Stimulated activated naive CD8-positive, alpha-beta T cell treated with anti-CD3 and anti-CD28 coated beads, Interleukin-15, amount 100 ng/mL, for 72 hours (primary cell): ENCODE measurements at regions not wholly inside any gene's neighbourhood (a gene's known extent, or its start where the extent isn't known, plus 50 kb on each side); places are given as distances from the start of the nearest gene placed in this dataset.

Source experiments
- ATAC-seq: fragments of 150-1000 bp; cut with Tn5 transposase; 2 replicates; pipeline ENCODE4 v1.10.0; 2021; ENCODE audit warnings: mild to moderate bottlenecking, moderate library complexity
- DNase-seq, 2 donors: peaks; one replicate each; pipeline ENCODE4 v3.0.0; 2021 to 2022
- H3K27ac Mint-ChIP-seq, 2 donors: one replicate each; pipeline ENCODE4 v1.8.0; 2022; ENCODE audit warnings: mild to moderate bottlenecking in 2 of 2, mixed read lengths in 2 of 2, moderate library complexity in 2 of 2
- H3K27me3 Mint-ChIP-seq: one replicate; pipeline ENCODE4 v1.8.0; 2022; ENCODE audit warnings: mixed read lengths
- H3K4me1 Mint-ChIP-seq: one replicate; pipeline ENCODE4 v1.8.0; 2022; ENCODE audit warnings: mild to moderate bottlenecking, mixed read lengths
- H3K4me3 Mint-ChIP-seq, 2 donors: one replicate each; pipeline ENCODE4 v1.8.0; 2022; ENCODE audit warnings: mild to moderate bottlenecking in 2 of 2, mixed read lengths in 2 of 2, moderate library complexity in 1 of 2
- H3K9me3 Mint-ChIP-seq, 2 donors: one replicate each; pipeline ENCODE4 v1.8.0; 2022; ENCODE audit warnings: mixed read lengths in 2 of 2

DNA sequence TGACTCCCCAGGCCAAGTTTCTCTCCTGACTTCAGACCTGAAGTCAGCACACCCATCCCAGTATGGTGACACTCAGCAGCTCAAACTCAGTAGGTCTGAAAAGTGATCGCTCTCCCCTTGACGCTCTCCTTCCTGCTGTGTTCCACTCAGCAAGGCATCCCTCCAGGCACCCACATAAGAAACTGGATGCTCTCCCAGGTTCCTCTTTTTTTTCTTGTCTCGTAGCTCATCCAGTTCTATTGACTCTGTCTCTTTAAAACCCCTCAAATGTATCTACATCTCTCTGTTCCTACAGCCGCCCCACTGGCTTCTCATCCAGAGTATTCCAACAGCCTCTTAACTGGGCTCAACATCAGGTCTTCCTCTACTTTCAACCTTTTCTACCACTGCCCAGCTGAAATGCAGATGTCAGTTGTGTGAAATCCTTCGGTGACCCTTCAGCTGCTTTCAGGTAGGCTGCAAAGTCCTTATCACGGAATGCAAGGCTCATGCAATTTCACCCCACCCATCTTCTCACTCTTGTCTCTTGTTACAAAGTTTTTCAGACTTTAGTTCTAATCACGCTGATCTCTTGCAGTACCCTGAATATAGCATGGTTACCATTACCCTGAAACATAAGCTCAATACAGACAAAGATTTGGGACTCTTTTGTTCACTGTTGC is 286.2 kb upstream of the POU3F1 start:
- H3K4me3 Mint-ChIP-seq, result no peak overlapping the region
- no peaks in the 10 kb centered on the region for H3K9me3 Mint-ChIP-seq
- peaks cover 14% of the 10 kb centered on the region for H3K4me1 Mint-ChIP-seq
- H3K27me3 Mint-ChIP-seq, result no peaks in the 10 kb centered on the region
- ATAC-seq, result no peak
- H3K27ac Mint-ChIP-seq, result no peak overlapping the region
- no peak for DNase-seq

DNA sequence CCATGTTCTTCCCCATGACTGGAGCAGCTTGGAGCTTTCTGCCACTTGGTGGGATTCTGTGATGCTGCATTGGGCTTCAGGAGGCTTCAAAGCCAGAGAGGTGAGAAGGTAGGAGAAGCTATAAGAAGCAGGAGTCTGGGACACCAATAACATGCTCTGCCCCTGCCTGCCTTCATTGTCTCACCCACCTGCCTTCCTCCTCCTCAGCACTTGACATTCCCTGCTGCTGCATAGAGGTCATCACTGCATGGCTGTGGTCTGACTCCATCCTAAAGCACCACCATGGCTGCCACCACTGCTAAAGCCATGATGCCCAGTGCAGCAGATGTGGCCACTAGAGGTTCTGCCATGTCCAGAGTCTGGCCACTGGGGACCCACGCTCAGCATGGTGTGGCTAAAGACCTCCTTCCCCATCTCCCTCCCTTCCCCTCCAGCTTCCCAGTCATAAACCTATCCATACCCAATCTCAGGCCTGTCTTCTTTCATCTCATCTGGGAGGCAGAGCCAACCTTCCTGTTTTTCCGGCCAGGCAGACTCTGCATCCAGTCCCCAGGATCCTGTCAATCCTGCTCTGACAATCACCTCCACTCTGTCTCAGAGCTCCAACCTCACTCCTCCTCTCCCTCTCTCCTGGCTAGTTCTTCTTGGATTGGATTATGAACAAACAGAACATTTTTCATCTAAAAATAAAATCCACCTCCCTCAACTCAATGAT is 285.1 kb upstream of the POU3F1 start:
- H3K4me3 Mint-ChIP-seq, result no peak overlapping the region
- no peaks in the 10 kb centered on the region for H3K9me3 Mint-ChIP-seq
- no peak overlapping the region for H3K27ac Mint-ChIP-seq
- DNase-seq (no peak), ATAC-seq (no peak)
- H3K27me3 Mint-ChIP-seq, result peaks cover 7% of the 10 kb centered on the region
- peaks cover 14% of the 10 kb centered on the region for H3K4me1 Mint-ChIP-seq

DNA sequence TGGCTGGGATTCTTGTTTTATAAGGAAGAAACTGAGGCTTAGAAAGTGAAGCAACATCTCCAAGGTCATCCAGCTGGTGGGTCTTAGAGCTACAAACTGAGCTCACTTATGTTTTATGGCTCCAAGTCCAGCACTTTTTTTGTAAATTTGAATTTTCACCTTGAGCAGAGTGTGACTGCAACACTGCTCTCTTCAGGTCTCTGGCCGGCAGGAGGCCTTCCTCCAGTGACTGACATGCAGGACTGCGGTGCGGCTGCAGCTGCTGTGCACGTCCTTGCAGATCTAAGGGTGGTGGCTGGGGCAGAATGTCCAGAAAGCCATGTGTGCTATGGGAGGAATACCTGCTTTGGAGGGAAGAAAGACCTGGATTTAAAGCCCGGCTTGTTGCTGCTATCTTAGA is 284.2 kb upstream of the POU3F1 start:
- Mint-ChIP-seq H3K4me1 (peaks cover 14% of the 10 kb centered on the region), H3K27ac (no peak overlapping the region), H3K27me3 (peaks cover 8% of the 10 kb centered on the region), H3K9me3 (no peaks in the 10 kb centered on the region), H3K4me3 (no peak overlapping the region)
- DNase-seq (no peak), ATAC-seq (no peak)

DNA sequence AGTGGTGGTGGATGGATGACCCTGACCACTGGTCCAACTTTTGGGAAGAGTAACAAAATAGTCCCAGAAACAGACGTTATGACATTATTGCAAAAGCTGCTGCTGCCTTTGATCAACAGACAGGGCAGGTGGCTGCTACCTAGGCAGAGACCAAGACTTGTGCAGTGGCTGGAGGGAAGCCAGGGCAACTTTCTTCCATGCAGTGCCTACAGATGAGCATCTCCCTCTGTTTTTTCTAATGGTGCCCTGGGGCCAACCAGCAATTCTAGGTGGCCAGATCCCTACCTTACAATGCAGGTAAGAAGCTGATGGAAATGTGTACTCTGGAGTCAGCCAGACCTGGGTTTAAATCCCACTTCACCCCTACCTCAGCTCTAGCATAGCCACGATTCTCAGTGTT is 283.1 kb upstream of the POU3F1 start:
- Mint-ChIP-seq H3K27me3 (peaks cover 15% of the 10 kb centered on the region), H3K4me3 (no peak overlapping the region), H3K27ac (no peak overlapping the region), H3K4me1 (peaks cover 5% of the 10 kb centered on the region), H3K9me3 (no peaks in the 10 kb centered on the region)
- DNase-seq (no peak), ATAC-seq (no peak)

DNA sequence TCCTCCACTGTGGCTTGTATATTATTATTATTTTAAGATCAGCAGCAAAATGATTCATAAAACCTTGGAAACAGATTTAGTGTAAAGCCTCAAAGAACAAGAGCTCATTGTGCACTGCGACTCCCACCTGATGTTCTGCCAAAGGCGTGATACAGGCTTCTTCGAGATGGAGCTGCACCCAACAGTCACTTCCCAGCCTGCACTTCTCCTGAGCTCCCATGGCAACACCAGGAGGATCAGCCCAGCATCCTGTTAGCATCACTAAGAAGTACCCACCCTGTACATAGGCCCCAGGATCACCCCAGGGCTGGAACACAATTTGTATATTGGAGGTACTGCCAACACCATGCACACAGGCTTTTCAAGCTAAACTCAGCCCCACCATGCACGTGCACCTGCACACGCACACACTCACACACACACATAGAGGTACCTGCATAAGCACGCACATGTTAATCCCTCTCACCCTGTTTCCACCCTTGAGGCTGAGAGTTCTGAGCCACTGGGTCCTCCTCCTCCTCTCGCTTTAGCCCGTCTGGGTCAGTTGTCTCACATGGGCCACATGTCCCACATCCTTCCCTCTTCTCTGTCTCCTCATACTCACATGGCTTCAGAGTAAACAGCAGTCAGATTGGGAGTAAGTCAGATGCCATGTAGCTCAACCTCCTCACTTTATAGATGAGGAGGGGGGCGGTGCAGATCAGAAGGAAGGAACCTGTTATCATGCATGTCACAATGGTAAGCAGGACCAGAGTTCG is 281.9 kb upstream of the POU3F1 start:
- H3K4me3 Mint-ChIP-seq, result no peak overlapping the region
- H3K27ac Mint-ChIP-seq, result no peak overlapping the region
- peaks cover 23% of the 10 kb centered on the region for H3K27me3 Mint-ChIP-seq

DNA sequence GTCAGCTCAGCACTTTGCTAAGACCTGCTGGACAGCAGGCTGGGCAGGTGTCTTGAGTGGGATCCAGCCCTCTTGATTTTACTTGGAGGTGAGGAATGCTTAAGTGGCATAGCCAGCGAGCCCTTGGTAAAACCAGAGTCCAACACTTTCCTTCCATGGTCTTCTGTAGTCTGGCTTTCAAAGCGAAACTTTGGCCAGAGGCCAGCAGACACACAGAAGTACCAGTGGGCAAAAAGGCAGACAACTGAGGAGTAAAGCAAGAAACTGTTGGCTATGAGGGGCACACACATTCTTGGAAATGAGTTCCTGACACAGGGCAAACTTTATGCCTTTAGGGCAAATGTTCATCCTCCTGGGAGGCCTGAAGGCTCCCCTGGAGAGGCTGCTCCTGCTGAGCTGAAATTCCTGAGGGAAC is 281.0 kb upstream of the POU3F1 start:
- H3K27me3 Mint-ChIP-seq, result peaks cover 32% of the 10 kb centered on the region

More for the DNA sequence above, 281.9 kb upstream of the POU3F1 start:
- Mint-ChIP-seq H3K4me1 (no peaks in the 10 kb centered on the region), H3K9me3 (no peaks in the 10 kb centered on the region)
- ATAC-seq (no peak), DNase-seq (no peak)

DNA sequence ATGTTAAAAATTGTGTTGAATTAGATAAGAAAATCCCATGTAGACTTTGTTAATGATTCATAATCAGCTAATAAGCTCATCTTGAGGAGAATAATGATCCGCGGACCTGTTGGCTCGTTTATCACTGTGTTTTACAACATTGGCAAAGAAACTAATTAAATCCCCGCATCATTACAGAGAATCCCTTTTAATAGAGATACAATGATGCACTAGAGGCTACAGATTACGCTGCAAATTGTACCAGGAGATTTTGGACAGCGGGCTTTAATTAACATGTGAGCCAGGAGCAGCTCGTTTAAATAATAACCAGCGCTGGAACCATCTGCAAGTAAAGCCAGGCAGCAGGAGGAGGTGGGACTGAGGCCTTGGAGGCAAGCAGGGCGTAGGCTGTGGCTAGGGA is 280.3 kb upstream of the POU3F1 start:
- DNase-seq, result no peak
- Mint-ChIP-seq H3K27ac (peak overlapping the region in 1 of 2 donors; percentile 45), H3K4me1 (no peaks in the 10 kb centered on the region), H3K9me3 (no peaks in the 10 kb centered on the region), H3K4me3 (no peak overlapping the region), H3K27me3 (peaks cover 39% of the 10 kb centered on the region)
- ATAC-seq, result no peak

More for the DNA sequence above, 281.0 kb upstream of the POU3F1 start:
- Mint-ChIP-seq H3K4me3 (no peak overlapping the region), H3K4me1 (no peaks in the 10 kb centered on the region), H3K27ac (no peak overlapping the region), H3K9me3 (no peaks in the 10 kb centered on the region)
- ATAC-seq (no peak), DNase-seq (no peak)

DNA sequence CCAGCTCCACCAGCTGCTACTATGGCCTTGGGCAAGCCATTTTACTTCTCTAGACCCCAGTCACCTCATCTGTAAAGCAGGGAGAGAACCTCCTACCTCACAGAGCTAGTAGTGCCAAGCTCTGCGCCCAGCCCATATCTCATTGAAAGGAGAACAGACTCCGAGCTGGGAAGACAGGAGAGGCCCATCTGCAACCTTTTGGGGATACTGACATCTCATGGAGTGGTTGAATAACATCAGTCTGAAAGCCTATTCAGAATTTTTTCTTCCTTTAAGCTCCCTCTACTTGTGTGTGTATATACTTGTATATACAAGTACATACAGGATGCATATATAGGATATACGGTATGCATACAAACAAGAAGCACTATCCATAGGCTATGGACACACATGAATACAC is 279.5 kb upstream of the POU3F1 start:
- no peaks in the 10 kb centered on the region for H3K4me1 Mint-ChIP-seq
- H3K27ac Mint-ChIP-seq, result no peak overlapping the region
- peaks cover 44% of the 10 kb centered on the region for H3K27me3 Mint-ChIP-seq
- ATAC-seq (no peak), DNase-seq (no peak)
- H3K4me3 Mint-ChIP-seq, result no peak overlapping the region
- H3K9me3 Mint-ChIP-seq, result no peaks in the 10 kb centered on the region

DNA sequence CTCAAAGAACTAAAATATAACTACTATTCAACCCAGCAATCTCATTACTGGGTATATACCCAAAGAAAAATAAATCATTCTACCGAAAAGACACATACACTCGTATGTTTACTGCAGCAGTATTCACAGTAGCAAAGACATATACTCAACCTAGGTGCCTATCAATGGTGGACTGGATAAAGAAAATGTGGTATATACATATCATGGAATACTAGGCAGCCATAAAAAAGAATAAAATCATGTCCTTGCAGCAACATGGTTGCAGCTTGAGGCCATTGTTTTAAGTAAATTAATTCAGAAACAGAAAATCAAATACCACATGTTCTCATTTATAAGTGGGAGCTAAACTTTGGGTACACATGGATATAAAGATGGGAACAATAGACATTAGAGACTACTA is 266.2 kb upstream of the POU3F1 start:
- Mint-ChIP-seq H3K4me3 (no peak overlapping the region), H3K4me1 (no peaks in the 10 kb centered on the region), H3K9me3 (no peaks in the 10 kb centered on the region), H3K27me3 (peaks cover 20% of the 10 kb centered on the region), H3K27ac (no peak overlapping the region)
- no peak for DNase-seq
- no peak for ATAC-seq

DNA sequence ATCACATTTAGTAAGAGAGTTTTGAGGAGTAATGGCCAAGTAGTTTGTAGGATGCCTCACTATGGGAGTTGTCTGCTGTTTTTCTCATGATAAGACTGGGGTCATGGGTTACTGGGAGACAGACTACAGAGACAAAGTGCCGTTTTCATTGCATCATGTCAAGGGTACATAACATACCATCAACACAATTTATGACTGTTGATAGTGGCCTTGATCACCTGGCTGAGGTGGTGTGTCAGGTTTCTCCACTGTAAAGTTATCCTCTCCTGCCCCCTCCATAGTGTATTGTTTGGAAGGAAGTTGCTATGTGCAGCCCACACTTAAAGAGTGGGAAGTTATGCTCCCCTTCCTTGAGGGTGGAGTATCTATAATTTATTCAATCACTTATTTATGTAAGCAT is 263.5 kb upstream of the POU3F1 start:
- Mint-ChIP-seq H3K27me3 (peaks cover 15% of the 10 kb centered on the region), H3K4me3 (no peak overlapping the region), H3K4me1 (no peaks in the 10 kb centered on the region), H3K9me3 (no peaks in the 10 kb centered on the region), H3K27ac (no peak overlapping the region)
- DNase-seq (no peak), ATAC-seq (no peak)

DNA sequence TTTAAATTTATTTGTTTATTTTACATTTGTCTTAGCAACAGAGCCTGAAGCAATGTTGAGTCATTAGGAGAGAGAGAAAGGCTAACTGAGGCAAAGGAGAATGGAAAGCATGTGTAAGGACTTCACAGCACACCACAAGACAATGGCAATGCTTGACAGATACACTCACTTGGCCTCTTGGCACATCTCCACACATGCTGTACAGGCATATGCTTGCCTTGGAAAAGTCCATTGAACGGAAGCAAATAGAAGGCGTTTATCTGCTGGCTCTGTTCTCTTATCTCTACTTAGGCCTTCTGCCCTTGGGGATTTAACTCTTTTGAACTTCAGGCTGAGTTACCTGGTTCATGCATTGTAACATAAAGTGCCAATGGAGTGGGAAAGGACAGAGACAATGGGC is 262.2 kb upstream of the POU3F1 start:
- ATAC-seq, result no peak
- H3K4me3 Mint-ChIP-seq, result no peak overlapping the region
- no peak for DNase-seq
- no peaks in the 10 kb centered on the region for H3K4me1 Mint-ChIP-seq
- no peak overlapping the region for H3K27ac Mint-ChIP-seq
- peaks cover 27% of the 10 kb centered on the region for H3K27me3 Mint-ChIP-seq
- H3K9me3 Mint-ChIP-seq, result no peaks in the 10 kb centered on the region

DNA sequence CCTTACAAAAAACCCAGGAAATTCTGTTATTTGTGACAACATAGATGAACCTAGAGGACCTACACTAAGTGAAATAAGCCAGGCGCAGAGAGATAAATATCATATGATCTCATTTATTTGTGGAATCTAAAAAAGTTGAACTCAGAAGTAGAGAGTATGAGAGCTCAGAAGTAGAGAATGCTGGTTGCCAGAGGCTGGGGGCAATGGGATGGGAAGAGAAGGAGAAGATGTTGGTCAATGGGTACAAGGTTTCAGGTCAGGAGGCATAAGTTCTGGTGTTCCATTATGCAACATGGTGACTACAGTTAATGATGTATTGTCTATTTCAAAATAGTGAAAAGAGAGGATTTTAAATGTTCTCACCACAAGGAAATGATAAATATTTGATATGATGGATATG is 259.1 kb upstream of the POU3F1 start:
- Mint-ChIP-seq H3K9me3 (no peaks in the 10 kb centered on the region), H3K4me1 (no peaks in the 10 kb centered on the region), H3K27ac (no peak overlapping the region), H3K27me3 (peaks cover 31% of the 10 kb centered on the region), H3K4me3 (no peak overlapping the region)
- DNase-seq (no peak), ATAC-seq (no peak)

DNA sequence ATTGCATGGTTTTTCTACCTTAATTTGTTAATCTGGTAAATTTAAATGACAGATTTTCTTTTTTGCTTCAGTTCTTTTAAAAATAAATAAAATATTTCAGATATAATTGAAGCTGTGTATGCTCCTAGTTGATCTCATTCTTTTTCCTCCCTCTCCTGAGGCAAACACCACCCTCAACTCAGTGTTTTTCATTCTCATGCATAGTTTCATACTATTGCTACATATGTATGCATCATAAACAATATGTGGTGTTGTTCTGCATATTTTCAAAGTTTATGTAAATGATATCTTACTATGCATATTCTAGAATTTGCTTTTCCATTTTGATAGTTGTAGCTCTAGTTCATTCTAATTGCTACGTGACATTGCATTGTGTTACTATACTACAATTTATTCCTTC is 257.2 kb upstream of the POU3F1 start:
- no peak overlapping the region for H3K4me3 Mint-ChIP-seq

DNA sequence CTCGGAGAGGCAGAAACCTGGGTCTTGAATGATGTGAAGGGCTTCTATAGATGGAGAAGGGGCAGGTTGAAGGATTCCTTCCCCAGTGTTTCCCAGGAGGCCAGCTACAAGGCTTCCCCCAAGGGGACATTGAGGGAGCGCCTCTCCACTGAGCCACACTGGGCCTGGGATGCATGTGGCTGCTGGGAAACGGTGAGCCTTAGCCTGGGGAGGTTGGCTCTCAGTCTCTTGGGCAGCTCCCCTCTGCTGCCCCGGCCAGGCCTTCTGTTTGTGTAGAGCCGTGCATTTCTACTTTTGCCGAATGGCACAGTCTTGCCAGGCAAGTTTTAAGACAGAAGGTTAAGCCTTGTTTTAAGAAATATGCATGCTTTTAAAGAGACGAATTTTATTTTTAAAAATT is 254.4 kb upstream of the POU3F1 start:
- Mint-ChIP-seq H3K27ac (no peak overlapping the region), H3K9me3 (no peaks in the 10 kb centered on the region), H3K4me3 (no peak overlapping the region), H3K27me3 (peaks cover 50% of the 10 kb centered on the region), H3K4me1 (peaks cover 7% of the 10 kb centered on the region)
- DNase-seq (no peak), ATAC-seq (no peak)

More for the DNA sequence above, 257.2 kb upstream of the POU3F1 start:
- H3K4me1 Mint-ChIP-seq, result no peaks in the 10 kb centered on the region
- no peak for ATAC-seq
- no peak overlapping the region for H3K27ac Mint-ChIP-seq
- H3K9me3 Mint-ChIP-seq, result no peaks in the 10 kb centered on the region
- no peak for DNase-seq
- H3K27me3 Mint-ChIP-seq, result peaks cover 32% of the 10 kb centered on the region

DNA sequence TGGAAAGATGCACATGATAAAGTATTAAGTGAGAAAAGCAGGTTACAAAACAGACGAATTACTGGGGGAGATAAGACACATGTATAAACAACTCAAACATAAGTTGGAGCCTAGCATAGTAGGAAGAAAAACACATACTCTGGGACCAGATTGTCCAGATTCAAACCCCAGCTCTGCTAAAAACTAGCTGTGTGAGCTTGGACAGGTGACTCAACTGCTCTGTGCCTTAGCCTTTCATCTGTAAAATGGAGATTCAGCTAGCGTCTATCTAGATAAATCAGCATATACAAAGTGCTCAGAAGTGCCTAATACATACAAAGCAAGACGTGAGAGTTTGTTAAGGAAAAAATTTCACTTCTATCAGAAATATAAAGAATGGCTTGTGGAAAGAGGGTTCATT is 254.0 kb upstream of the POU3F1 start:
- H3K27me3 Mint-ChIP-seq, result peaks cover 47% of the 10 kb centered on the region
- H3K4me1 Mint-ChIP-seq, result peaks cover 7% of the 10 kb centered on the region
- H3K27ac Mint-ChIP-seq, result no peak overlapping the region
- H3K9me3 Mint-ChIP-seq, result no peaks in the 10 kb centered on the region
- no peak overlapping the region for H3K4me3 Mint-ChIP-seq
- DNase-seq, result no peak
- ATAC-seq, result no peak

DNA sequence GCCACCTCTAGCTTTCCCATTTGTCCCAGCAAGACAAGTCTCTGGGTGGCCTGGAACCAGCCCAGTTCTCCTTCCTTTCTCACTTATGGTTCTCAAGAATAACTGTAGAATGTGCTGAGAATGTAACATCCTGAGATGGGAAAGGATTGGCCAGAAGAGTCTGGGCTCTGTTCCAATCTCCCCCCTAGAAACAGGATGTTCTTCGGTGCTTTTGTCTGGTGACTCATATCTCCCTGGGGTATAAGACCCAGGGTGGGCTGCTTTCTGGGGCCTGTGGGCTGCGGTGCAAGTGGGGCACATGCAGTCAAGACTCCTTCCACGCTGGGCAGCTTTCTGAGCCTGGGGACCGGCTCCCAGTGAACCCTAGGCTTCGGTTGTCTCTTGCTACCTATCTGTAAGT is 251.2 kb upstream of the POU3F1 start:
- ATAC-seq (no peak), DNase-seq (no peak)
- H3K27me3 Mint-ChIP-seq, result peaks cover 50% of the 10 kb centered on the region
- H3K4me3 Mint-ChIP-seq, result no peak overlapping the region
- H3K27ac Mint-ChIP-seq, result no peak overlapping the region
- H3K4me1 Mint-ChIP-seq, result peaks cover 9% of the 10 kb centered on the region
- H3K9me3 Mint-ChIP-seq, result no peaks in the 10 kb centered on the region
